WTC11 (cell line): ENCODE measurements at regions not wholly inside any gene's neighbourhood (a gene's known extent, or its start where the extent isn't known, plus 50 kb on each side); places are given as distances from the start of the nearest gene placed in this dataset.

Experiments
- ATAC-seq: fragments of 200-7000 bp; cut with Tn5 transposase; 2 replicates; pipeline ENCODE4 v1.10.0; 2021; ENCODE audit warnings: mild to moderate bottlenecking, moderate library complexity
- CTCF ChIA-PET: fragments of 300-600 bp; sonication (Branson Sonifier 250); formaldehyde crosslinking; loops from one replicate; lab custom pipeline; 2021; ENCODE audit warnings: antibody characterized with exemption; lab: Charles Lee
- POLR2A ChIA-PET: fragments of 350-600 bp; sonication (Branson Sonifier 250); formaldehyde crosslinking; loops from one replicate; lab custom pipeline; 2021; ENCODE audit warnings: antibody characterized with exemption; lab: Charles Lee
- DNase-seq: peaks from one replicate; pipeline ENCODE4 v3.0.0; 2021; ENCODE audit warnings: low spot score
- H3K27ac Mint-ChIP-seq: 2 replicates; pipeline ENCODE4 v1.8.0; 2021; ENCODE audit warnings: mixed read lengths
- H3K27me3 Mint-ChIP-seq: 2 replicates; pipeline ENCODE4 v1.8.0; 2021; ENCODE audit warnings: low read depth, mild to moderate bottlenecking, moderate library complexity, mixed read lengths
- H3K36me3 Mint-ChIP-seq: 2 replicates; pipeline ENCODE4 v1.8.0; 2021; ENCODE audit warnings: mixed read lengths
- H3K4me1 Mint-ChIP-seq: 2 replicates; pipeline ENCODE4 v1.8.0; 2022; ENCODE audit warnings: mixed read lengths
- H3K4me3 Mint-ChIP-seq: 2 replicates; pipeline ENCODE4 v1.8.0; 2021; ENCODE audit warnings: mild to moderate bottlenecking, moderate library complexity, mixed read lengths
- H3K9me3 Mint-ChIP-seq: 2 replicates; pipeline ENCODE4 v1.8.0; 2021; ENCODE audit warnings: mixed read lengths
- EMX1 ChIP-seq: fragments of 250-450 bp; sonication (Bioruptor Pico); IDR thresholded peaks from 2 replicates; pipeline ENCODE4 v1.8.0; 2021; ENCODE audit warnings: mild to moderate bottlenecking
- ETV6 ChIP-seq: sonication (generic); formaldehyde crosslinking; IDR thresholded peaks from 2 replicates; pipeline ENCODE4 v1.8.1; 2022; ENCODE audit warnings: mild to moderate bottlenecking, missing genetic modification reagents
- JUN ChIP-seq: sonication (generic); formaldehyde crosslinking; IDR thresholded peaks from 2 replicates; pipeline ENCODE4 v1.8.0; 2023; ENCODE audit warnings: mild to moderate bottlenecking, missing genetic modification reagents
- OVOL2 ChIP-seq: fragments of 250-450 bp; sonication (Bioruptor Pico); IDR thresholded peaks from 2 replicates; pipeline ENCODE4 v1.9.0; 2021; ENCODE audit warnings: mild to moderate bottlenecking, borderline replicate concordance
- PRRX2 ChIP-seq: fragments of 250-450 bp; sonication (Bioruptor Pico); IDR thresholded peaks from 2 replicates; pipeline ENCODE4 v1.8.0; 2021; ENCODE audit warnings: mild to moderate bottlenecking
- SMAD4 ChIP-seq: sonication (generic); formaldehyde crosslinking; IDR thresholded peaks from 2 replicates; pipeline ENCODE4 v1.8.0; 2022; ENCODE audit warnings: mild to moderate bottlenecking, missing genetic modification reagents
- SOX15 ChIP-seq: fragments of 250-450 bp; sonication (Bioruptor Pico); IDR thresholded peaks from 2 replicates; pipeline ENCODE4 v1.9.0; 2021; ENCODE audit warnings: mild to moderate bottlenecking
- ZNF671 ChIP-seq: fragments of 250-450 bp; sonication (Bioruptor Pico); IDR thresholded peaks from 2 replicates; pipeline ENCODE4 v1.8.0; 2021; ENCODE audit warnings: mild to moderate bottlenecking
- TF ChIP-seq, protein P1 (sequence below): sonication (generic); formaldehyde crosslinking; IDR thresholded peaks from 2 replicates; pipeline ENCODE4 v1.8.1; 2022; ENCODE audit warnings: mild to moderate bottlenecking, moderate library complexity, missing genetic modification reagents
- TF ChIP-seq, protein P2 (sequence below): fragments of 200-600 bp; IDR thresholded peaks from 2 replicates; pipeline ENCODE4 v1.8.0; 2022; ENCODE audit warnings: antibody characterized with exemption
- TF ChIP-seq, protein P3 (sequence below): sonication (generic); formaldehyde crosslinking; IDR thresholded peaks from 2 replicates; pipeline ENCODE4 v1.8.0; 2022; ENCODE audit warnings: missing genetic modification reagents
- TF ChIP-seq, protein P4 (sequence below): sonication (generic); formaldehyde crosslinking; IDR thresholded peaks from 2 replicates; pipeline ENCODE4 v1.8.1; 2023; ENCODE audit warnings: mild to moderate bottlenecking, missing genetic modification reagents, moderate library complexity
- TF ChIP-seq, protein P5 (sequence below): sonication (generic); formaldehyde crosslinking; IDR thresholded peaks from 2 replicates; pipeline ENCODE4 v1.8.0; 2023; ENCODE audit warnings: missing genetic modification reagents, mild to moderate bottlenecking, borderline replicate concordance
- TF ChIP-seq, protein P6 (sequence below): sonication (generic); formaldehyde crosslinking; IDR thresholded peaks from 2 replicates; pipeline ENCODE4 v1.8.1; 2022; ENCODE audit warnings: missing genetic modification reagents, borderline replicate concordance

DNA sequence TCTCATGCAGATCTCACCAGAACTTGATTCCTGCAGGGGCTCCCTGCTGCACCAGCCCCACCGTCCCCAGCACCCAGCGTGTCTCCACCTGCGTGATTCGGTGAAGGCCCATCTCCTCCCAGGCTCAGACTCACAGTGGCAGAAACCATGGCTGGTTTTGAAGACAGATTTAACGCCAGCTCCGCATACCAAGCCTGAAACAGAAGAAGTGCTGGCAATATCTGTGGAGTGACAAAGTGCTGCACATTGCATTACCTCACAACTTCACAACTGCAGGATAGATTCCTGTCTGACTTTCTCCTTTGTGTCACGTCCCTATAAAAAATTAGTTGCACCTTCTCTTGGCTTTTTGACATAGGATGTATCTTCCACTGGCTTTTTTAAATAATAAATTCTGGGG, 120.7 kb downstream of the TTLL2 start:
- Mint-ChIP-seq H3K4me1 (peaks cover 62% of the 10 kb centered on the region), H3K27me3 (no peaks in the 10 kb centered on the region), H3K36me3 (no peaks in the 10 kb centered on the region), H3K27ac (no peak overlapping the region), H3K9me3 (no peaks in the 10 kb centered on the region), H3K4me3 (no peak overlapping the region)
- DNase-seq, result no peak
- TF ChIP-seq, protein P1, sequence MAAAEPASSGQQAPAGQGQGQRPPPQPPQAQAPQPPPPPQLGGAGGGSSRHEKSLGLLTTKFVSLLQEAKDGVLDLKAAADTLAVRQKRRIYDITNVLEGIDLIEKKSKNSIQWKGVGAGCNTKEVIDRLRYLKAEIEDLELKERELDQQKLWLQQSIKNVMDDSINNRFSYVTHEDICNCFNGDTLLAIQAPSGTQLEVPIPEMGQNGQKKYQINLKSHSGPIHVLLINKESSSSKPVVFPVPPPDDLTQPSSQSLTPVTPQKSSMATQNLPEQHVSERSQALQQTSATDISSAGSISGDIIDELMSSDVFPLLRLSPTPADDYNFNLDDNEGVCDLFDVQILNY (CRISPR knock-in tag), result no peak
- TF ChIP-seq SOX15 (CRISPR knock-in tag) (no peak), OVOL2 (CRISPR knock-in tag) (no peak), SMAD4 (no peak), EMX1 (CRISPR knock-in tag) (no peak), JUN (CRISPR knock-in tag) (no peak), ZNF671 (no peak), PRRX2 (CRISPR knock-in tag) (no peak), ETV6 (CRISPR knock-in tag) (no peak)
- TF ChIP-seq, protein P2, sequence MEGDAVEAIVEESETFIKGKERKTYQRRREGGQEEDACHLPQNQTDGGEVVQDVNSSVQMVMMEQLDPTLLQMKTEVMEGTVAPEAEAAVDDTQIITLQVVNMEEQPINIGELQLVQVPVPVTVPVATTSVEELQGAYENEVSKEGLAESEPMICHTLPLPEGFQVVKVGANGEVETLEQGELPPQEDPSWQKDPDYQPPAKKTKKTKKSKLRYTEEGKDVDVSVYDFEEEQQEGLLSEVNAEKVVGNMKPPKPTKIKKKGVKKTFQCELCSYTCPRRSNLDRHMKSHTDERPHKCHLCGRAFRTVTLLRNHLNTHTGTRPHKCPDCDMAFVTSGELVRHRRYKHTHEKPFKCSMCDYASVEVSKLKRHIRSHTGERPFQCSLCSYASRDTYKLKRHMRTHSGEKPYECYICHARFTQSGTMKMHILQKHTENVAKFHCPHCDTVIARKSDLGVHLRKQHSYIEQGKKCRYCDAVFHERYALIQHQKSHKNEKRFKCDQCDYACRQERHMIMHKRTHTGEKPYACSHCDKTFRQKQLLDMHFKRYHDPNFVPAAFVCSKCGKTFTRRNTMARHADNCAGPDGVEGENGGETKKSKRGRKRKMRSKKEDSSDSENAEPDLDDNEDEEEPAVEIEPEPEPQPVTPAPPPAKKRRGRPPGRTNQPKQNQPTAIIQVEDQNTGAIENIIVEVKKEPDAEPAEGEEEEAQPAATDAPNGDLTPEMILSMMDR, result no peak
- TF ChIP-seq, protein P3, sequence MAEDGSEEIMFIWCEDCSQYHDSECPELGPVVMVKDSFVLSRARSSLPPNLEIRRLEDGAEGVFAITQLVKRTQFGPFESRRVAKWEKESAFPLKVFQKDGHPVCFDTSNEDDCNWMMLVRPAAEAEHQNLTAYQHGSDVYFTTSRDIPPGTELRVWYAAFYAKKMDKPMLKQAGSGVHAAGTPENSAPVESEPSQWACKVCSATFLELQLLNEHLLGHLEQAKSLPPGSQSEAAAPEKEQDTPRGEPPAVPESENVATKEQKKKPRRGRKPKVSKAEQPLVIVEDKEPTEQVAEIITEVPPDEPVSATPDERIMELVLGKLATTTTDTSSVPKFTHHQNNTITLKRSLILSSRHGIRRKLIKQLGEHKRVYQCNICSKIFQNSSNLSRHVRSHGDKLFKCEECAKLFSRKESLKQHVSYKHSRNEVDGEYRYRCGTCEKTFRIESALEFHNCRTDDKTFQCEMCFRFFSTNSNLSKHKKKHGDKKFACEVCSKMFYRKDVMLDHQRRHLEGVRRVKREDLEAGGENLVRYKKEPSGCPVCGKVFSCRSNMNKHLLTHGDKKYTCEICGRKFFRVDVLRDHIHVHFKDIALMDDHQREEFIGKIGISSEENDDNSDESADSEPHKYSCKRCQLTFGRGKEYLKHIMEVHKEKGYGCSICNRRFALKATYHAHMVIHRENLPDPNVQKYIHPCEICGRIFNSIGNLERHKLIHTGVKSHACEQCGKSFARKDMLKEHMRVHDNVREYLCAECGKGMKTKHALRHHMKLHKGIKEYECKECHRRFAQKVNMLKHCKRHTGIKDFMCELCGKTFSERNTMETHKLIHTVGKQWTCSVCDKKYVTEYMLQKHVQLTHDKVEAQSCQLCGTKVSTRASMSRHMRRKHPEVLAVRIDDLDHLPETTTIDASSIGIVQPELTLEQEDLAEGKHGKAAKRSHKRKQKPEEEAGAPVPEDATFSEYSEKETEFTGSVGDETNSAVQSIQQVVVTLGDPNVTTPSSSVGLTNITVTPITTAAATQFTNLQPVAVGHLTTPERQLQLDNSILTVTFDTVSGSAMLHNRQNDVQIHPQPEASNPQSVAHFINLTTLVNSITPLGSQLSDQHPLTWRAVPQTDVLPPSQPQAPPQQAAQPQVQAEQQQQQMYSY (CRISPR knock-in tag), result no peak
- TF ChIP-seq, protein P4, sequence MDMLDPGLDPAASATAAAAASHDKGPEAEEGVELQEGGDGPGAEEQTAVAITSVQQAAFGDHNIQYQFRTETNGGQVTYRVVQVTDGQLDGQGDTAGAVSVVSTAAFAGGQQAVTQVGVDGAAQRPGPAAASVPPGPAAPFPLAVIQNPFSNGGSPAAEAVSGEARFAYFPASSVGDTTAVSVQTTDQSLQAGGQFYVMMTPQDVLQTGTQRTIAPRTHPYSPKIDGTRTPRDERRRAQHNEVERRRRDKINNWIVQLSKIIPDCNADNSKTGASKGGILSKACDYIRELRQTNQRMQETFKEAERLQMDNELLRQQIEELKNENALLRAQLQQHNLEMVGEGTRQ, result no peak
- TF ChIP-seq, protein P5, sequence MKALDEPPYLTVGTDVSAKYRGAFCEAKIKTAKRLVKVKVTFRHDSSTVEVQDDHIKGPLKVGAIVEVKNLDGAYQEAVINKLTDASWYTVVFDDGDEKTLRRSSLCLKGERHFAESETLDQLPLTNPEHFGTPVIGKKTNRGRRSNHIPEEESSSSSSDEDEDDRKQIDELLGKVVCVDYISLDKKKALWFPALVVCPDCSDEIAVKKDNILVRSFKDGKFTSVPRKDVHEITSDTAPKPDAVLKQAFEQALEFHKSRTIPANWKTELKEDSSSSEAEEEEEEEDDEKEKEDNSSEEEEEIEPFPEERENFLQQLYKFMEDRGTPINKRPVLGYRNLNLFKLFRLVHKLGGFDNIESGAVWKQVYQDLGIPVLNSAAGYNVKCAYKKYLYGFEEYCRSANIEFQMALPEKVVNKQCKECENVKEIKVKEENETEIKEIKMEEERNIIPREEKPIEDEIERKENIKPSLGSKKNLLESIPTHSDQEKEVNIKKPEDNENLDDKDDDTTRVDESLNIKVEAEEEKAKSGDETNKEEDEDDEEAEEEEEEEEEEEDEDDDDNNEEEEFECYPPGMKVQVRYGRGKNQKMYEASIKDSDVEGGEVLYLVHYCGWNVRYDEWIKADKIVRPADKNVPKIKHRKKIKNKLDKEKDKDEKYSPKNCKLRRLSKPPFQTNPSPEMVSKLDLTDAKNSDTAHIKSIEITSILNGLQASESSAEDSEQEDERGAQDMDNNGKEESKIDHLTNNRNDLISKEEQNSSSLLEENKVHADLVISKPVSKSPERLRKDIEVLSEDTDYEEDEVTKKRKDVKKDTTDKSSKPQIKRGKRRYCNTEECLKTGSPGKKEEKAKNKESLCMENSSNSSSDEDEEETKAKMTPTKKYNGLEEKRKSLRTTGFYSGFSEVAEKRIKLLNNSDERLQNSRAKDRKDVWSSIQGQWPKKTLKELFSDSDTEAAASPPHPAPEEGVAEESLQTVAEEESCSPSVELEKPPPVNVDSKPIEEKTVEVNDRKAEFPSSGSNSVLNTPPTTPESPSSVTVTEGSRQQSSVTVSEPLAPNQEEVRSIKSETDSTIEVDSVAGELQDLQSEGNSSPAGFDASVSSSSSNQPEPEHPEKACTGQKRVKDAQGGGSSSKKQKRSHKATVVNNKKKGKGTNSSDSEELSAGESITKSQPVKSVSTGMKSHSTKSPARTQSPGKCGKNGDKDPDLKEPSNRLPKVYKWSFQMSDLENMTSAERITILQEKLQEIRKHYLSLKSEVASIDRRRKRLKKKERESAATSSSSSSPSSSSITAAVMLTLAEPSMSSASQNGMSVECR (CRISPR knock-in tag), result no peak
- TF ChIP-seq, protein P6, sequence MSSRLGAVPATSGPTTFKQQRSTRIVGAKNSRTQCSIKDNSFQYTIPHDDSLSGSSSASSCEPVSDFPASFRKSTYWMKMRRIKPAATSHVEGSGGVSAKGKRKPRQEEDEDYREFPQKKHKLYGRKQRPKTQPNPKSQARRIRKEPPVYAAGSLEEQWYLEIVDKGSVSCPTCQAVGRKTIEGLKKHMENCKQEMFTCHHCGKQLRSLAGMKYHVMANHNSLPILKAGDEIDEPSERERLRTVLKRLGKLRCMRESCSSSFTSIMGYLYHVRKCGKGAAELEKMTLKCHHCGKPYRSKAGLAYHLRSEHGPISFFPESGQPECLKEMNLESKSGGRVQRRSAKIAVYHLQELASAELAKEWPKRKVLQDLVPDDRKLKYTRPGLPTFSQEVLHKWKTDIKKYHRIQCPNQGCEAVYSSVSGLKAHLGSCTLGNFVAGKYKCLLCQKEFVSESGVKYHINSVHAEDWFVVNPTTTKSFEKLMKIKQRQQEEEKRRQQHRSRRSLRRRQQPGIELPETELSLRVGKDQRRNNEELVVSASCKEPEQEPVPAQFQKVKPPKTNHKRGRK, result no peak
- no peak for ATAC-seq
- ChIA-PET CTCF (interaction anchor here (1.2 kb wide), 1 partner anchor 19 kb away, joined by 3 read pairs; no protein-coding TSS in a partner anchor), POLR2A (interaction anchor here (0.6 kb wide), 1 partner anchor 31 kb away, joined by 3 read pairs; no protein-coding TSS in a partner anchor)
